ENCODE measurements at regions not wholly inside any gene's neighbourhood (a gene's known extent, or its start where the extent isn't known, plus 50 kb on each side); places are given as distances from the start of the nearest gene placed in this dataset.
"Not testable (repeated sequence)": the region's sequence is repeated elsewhere in the genome, so short reads cannot be mapped to it uniquely, and the experiment has no call there.

- DNase-seq (ENCODE audit: low read depth) = no peak
- no peak overlapping the region for H3K4me3 ChIP-seq (ENCODE audit: low read depth, low read length)
- TF ChIP-seq CTCF (IDR thresholded peaks at IDR 0.05; ENCODE audit: low read depth, low read length) (no peak), POLR2A (IDR thresholded peaks at IDR 0.05; ENCODE audit: extremely low read depth, insufficient read length) (no peak), MAX (IDR thresholded peaks at IDR 0.05; ENCODE audit: low read depth, low read length) (no peak), MYC (IDR thresholded peaks at IDR 0.05; ENCODE audit: low read depth, low read length) (no peak)
Measured at GRCh38 chr6:147991961-147992360, 350.7 kb upstream of the SASH1 start.

- TF ChIP-seq MAX (IDR thresholded peaks at IDR 0.05; ENCODE audit: low read depth, low read length) = no peak
- no peak for TF ChIP-seq MYC (IDR thresholded peaks at IDR 0.05; ENCODE audit: low read depth, low read length)
- no peak for TF ChIP-seq POLR2A (IDR thresholded peaks at IDR 0.05; ENCODE audit: extremely low read depth, insufficient read length)
- TF ChIP-seq CTCF (IDR thresholded peaks at IDR 0.05; ENCODE audit: low read depth, low read length) = no peak
- DNase-seq (ENCODE audit: low read depth) = peak; percentile 6
- no peak overlapping the region for H3K4me3 ChIP-seq (ENCODE audit: low read depth, low read length)
Measured at GRCh38 chr6:147999001-147999540, 343.6 kb upstream of the SASH1 start.

GRCh38 chr6:148001844-148002642 lies 340.6 kb upstream of the SASH1 start:
- no peak overlapping the region for H3K4me3 ChIP-seq (ENCODE audit: low read depth, low read length)
- TF ChIP-seq MYC (IDR thresholded peaks at IDR 0.05; ENCODE audit: low read depth, low read length) = no peak
- TF ChIP-seq MAX (IDR thresholded peaks at IDR 0.05; ENCODE audit: low read depth, low read length) = no peak
- no peak for TF ChIP-seq CTCF (IDR thresholded peaks at IDR 0.05; ENCODE audit: low read depth, low read length)
- no peak for TF ChIP-seq POLR2A (IDR thresholded peaks at IDR 0.05; ENCODE audit: extremely low read depth, insufficient read length)
- no peak for DNase-seq (ENCODE audit: low read depth)

GRCh38 chr6:148004651-148005050 lies 338.0 kb upstream of the SASH1 start:
- no peak for DNase-seq (ENCODE audit: low read depth)
- TF ChIP-seq POLR2A (IDR thresholded peaks at IDR 0.05; ENCODE audit: extremely low read depth, insufficient read length) (no peak), MYC (IDR thresholded peaks at IDR 0.05; ENCODE audit: low read depth, low read length) (no peak), MAX (IDR thresholded peaks at IDR 0.05; ENCODE audit: low read depth, low read length) (no peak), CTCF (IDR thresholded peaks at IDR 0.05; ENCODE audit: low read depth, low read length) (no peak)
- H3K4me3 ChIP-seq (ENCODE audit: low read depth, low read length) = no peak overlapping the region

GRCh38 chr6:148005806-148006205 lies 336.8 kb upstream of the SASH1 start:
- DNase-seq (ENCODE audit: low read depth) = no peak
- H3K4me3 ChIP-seq (ENCODE audit: low read depth, low read length) = no peak overlapping the region
- no peak for TF ChIP-seq CTCF (IDR thresholded peaks at IDR 0.05; ENCODE audit: low read depth, low read length)
- no peak for TF ChIP-seq POLR2A (IDR thresholded peaks at IDR 0.05; ENCODE audit: extremely low read depth, insufficient read length)
- no peak for TF ChIP-seq MYC (IDR thresholded peaks at IDR 0.05; ENCODE audit: low read depth, low read length)
- TF ChIP-seq MAX (IDR thresholded peaks at IDR 0.05; ENCODE audit: low read depth, low read length) = no peak

- DNase-seq (ENCODE audit: low read depth); H3K4me3 ChIP-seq (ENCODE audit: low read depth, low read length): not testable (repeated sequence)
Measured at GRCh38 chr6:148010516-148010915, 332.1 kb upstream of the SASH1 start.
